Hepatocyte (in vitro differentiated cells): ENCODE measurements at regions not wholly inside any gene's neighbourhood (a gene's known extent, or its start where the extent isn't known, plus 50 kb on each side); places are given as distances from the start of the nearest gene placed in this dataset.

Experiments used
- DNase-seq: peaks from one replicate; pipeline ENCODE4 v3.0.0-alpha.2; 2016; ENCODE audit warnings: low spot score
- H2AFZ ChIP-seq: fragments of 200-600 bp; sonication (generic); 2 replicates; pipeline ENCODE4 v1.6.0; 2016; ENCODE audit warnings: antibody characterized with exemption, mild to moderate bottlenecking
- H3K27ac ChIP-seq: fragments of 200-600 bp; sonication (generic); 2 replicates; pipeline ENCODE4 v1.5.1; 2016; ENCODE audit warnings: mild to moderate bottlenecking
- H3K27me3 ChIP-seq: fragments of 200-600 bp; sonication (generic); 2 replicates; pipeline ENCODE4 v1.6.1; 2016
- H3K36me3 ChIP-seq: fragments of 200-600 bp; sonication (generic); replicated peaks from 2 replicates; pipeline ENCODE4 v1.5.1; 2016; ENCODE audit warnings: low read depth; ENCODE audit not compliant: insufficient read depth
- H3K4me1 ChIP-seq: fragments of 200-600 bp; sonication (generic); 2 replicates; pipeline ENCODE4 v1.5.1; 2016; ENCODE audit warnings: mild to moderate bottlenecking, moderate library complexity; ENCODE audit not compliant: insufficient read depth
- H3K4me2 ChIP-seq: fragments of 200-600 bp; sonication (generic); 2 replicates; pipeline ENCODE4 v1.6.0; 2016
- H3K4me3 ChIP-seq: fragments of 200-600 bp; sonication (generic); 2 replicates; pipeline ENCODE4 v1.5.1; 2016; ENCODE audit warnings: mild to moderate bottlenecking
- H3K79me2 ChIP-seq: fragments of 200-600 bp; sonication (generic); 2 replicates; pipeline ENCODE4 v1.6.0; 2017; ENCODE audit warnings: mild to moderate bottlenecking
- H3K9me2 ChIP-seq: fragments of 200-600 bp; sonication (generic); replicated peaks from 2 replicates; pipeline ENCODE4 v1.6.0; 2017; ENCODE audit warnings: mild to moderate bottlenecking; ENCODE audit not compliant: insufficient read depth
- H3K9me3 ChIP-seq: fragments of 200-600 bp; sonication (generic); 2 replicates; pipeline ENCODE4 v1.5.1; 2016; ENCODE audit warnings: low read depth, mild to moderate bottlenecking
- H4K20me1 ChIP-seq: fragments of 200-600 bp; sonication (generic); 2 replicates; pipeline ENCODE4 v1.6.0; 2016; ENCODE audit warnings: mild to moderate bottlenecking; ENCODE audit not compliant: insufficient read depth, poor library complexity, severe bottlenecking
- EZH2 ChIP-seq: fragments of 200-600 bp; sonication (generic); IDR thresholded peaks from 2 replicates; pipeline ENCODE4 v1.6.1; 2016; ENCODE audit warnings: antibody characterized with exemption, mild to moderate bottlenecking, borderline replicate concordance
- EZH2phosphoT487 ChIP-seq: fragments of 200-600 bp; sonication (generic); IDR thresholded peaks from one replicate; pipeline ENCODE4 v1.6.1; 2018; ENCODE audit warnings: antibody characterized with exemption, mild to moderate bottlenecking, low read depth, moderate library complexity; ENCODE audit not compliant: unreplicated experiment, severe bottlenecking
- WGBS: methylation state at CpG from one replicate; pipeline ENCODE4 v1.1.6; 2016; ENCODE audit warnings: low lambda C conversion rate; ENCODE audit errors: missing lambda C conversion rate; 5-methylcytosine and 5-hydroxymethylcytosine counted together
- TF ChIP-seq, protein P1 (sequence below): fragments of 200-600 bp; sonication (generic); IDR thresholded peaks from 2 replicates; pipeline ENCODE4 v1.5.1; 2016; ENCODE audit warnings: antibody characterized with exemption, mild to moderate bottlenecking; ENCODE audit not compliant: poor library complexity

DNA sequence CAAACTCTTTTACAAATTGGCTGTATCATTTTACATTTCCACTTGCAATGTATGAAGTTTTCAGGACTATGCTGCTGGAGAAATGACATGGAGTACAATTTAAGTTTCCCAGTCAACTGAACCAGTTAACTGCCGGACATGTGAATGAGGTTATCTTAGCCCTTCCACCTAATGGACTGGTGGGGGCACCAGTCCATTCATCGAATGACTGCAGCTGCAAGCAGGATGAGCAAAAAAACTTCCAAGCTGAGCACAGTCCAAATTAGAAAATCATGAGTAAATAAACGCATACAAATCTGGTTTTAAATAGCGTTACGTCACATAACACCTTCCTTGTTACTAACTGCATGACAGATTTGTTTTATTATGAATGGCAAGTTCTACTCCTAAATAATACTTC lies 1131.5 kb downstream of the PCDH18 start:
- Histone ChIP-seq H3K9me2 (no peaks in the 10 kb centered on the region), H3K36me3 (no peaks in the 10 kb centered on the region), H3K4me1 (no peaks in the 10 kb centered on the region), H3K27me3 (no peaks in the 10 kb centered on the region), H3K27ac (no peak overlapping the region), H3K4me2 (no peak overlapping the region), H3K9me3 (no peaks in the 10 kb centered on the region), H2AFZ (no peak overlapping the region), H3K79me2 (no peaks in the 10 kb centered on the region), H4K20me1 (no peaks in the 10 kb centered on the region), H3K4me3 (no peak overlapping the region)
- WGBS = 81% methylated on average over 5 of the region's 5 CpGs
- TF ChIP-seq EZH2phosphoT487 = no peak
- DNase-seq = no peak

DNA sequence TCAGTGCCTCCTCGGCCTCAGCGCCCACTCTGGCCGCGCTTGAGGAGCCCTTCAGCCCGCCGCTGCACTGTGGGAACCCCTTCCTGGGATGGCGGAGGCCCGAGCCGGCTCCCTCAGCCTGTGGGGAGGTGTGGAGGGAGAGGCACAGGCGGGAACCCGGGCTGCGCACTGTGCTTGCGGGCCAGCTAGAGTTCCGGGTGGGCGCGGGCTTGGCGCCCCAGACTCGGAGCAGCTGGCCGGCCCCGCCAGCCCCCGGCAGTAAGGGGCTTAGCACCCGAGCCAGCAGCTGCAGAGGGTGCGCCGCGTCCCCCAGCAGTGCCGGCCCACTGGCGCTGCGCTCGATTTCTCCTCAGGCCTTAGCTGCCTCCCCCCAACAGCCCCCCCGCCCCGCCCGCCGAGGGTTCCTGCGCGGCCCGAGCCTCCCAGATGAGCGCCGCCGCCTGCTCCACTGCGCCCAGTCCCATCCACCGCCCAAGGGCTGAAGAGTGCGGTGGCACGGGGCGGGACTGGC lies 1137.0 kb downstream of the PCDH18 start:
- H4K20me1 ChIP-seq = no peaks in the 10 kb centered on the region
- TF ChIP-seq EZH2 (no peak), EZH2phosphoT487 (no peak)
- TF ChIP-seq, protein P1, sequence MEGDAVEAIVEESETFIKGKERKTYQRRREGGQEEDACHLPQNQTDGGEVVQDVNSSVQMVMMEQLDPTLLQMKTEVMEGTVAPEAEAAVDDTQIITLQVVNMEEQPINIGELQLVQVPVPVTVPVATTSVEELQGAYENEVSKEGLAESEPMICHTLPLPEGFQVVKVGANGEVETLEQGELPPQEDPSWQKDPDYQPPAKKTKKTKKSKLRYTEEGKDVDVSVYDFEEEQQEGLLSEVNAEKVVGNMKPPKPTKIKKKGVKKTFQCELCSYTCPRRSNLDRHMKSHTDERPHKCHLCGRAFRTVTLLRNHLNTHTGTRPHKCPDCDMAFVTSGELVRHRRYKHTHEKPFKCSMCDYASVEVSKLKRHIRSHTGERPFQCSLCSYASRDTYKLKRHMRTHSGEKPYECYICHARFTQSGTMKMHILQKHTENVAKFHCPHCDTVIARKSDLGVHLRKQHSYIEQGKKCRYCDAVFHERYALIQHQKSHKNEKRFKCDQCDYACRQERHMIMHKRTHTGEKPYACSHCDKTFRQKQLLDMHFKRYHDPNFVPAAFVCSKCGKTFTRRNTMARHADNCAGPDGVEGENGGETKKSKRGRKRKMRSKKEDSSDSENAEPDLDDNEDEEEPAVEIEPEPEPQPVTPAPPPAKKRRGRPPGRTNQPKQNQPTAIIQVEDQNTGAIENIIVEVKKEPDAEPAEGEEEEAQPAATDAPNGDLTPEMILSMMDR = no peak
- H3K9me3 ChIP-seq = no peaks in the 10 kb centered on the region
- no peaks in the 10 kb centered on the region for H3K27me3 ChIP-seq
- no peak overlapping the region for H3K4me2 ChIP-seq
- 98% methylated on average over 19 of the region's 44 CpGs for WGBS
- no peaks in the 10 kb centered on the region for H3K4me1 ChIP-seq
- no peaks in the 10 kb centered on the region for H3K79me2 ChIP-seq
- no peaks in the 10 kb centered on the region for H3K36me3 ChIP-seq
- no peak overlapping the region for H2AFZ ChIP-seq
- H3K4me3 ChIP-seq = no peak overlapping the region
- no peak overlapping the region for H3K27ac ChIP-seq
- DNase-seq = no peak
- no peaks in the 10 kb centered on the region for H3K9me2 ChIP-seq

DNA sequence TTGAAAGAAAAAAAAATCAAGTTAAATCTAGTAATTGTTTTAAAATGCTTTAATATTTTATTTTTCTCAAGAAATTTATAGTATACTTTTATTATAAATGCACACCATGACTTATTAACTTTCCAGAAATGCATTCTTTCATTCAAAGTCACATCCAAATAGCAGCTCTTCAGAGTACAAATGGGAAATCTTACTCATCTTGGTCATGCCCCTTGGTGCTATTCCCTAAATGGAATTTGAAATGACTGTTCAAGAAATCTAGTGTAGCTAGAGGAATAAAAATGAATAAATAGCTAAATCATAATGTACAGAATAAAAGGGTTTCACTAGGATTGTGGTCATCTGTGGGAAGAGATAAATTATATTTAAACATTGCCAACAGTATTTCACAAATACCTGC lies 1139.7 kb downstream of the PCDH18 start:
- H3K27me3 ChIP-seq = no peaks in the 10 kb centered on the region
- H3K4me1 ChIP-seq = no peaks in the 10 kb centered on the region
- no peaks in the 10 kb centered on the region for H3K36me3 ChIP-seq
- H3K9me2 ChIP-seq = no peaks in the 10 kb centered on the region
- TF ChIP-seq, protein P1 = no peak
- no peak for TF ChIP-seq EZH2
- TF ChIP-seq EZH2phosphoT487 = no peak
- DNase-seq = no peak
- H4K20me1 ChIP-seq = no peaks in the 10 kb centered on the region
- H3K79me2 ChIP-seq = no peaks in the 10 kb centered on the region
- no peak overlapping the region for H3K4me2 ChIP-seq
- H3K4me3 ChIP-seq = no peak overlapping the region
- no peak overlapping the region for H3K27ac ChIP-seq
- H2AFZ ChIP-seq = no peak overlapping the region
- no peaks in the 10 kb centered on the region for H3K9me3 ChIP-seq

DNA sequence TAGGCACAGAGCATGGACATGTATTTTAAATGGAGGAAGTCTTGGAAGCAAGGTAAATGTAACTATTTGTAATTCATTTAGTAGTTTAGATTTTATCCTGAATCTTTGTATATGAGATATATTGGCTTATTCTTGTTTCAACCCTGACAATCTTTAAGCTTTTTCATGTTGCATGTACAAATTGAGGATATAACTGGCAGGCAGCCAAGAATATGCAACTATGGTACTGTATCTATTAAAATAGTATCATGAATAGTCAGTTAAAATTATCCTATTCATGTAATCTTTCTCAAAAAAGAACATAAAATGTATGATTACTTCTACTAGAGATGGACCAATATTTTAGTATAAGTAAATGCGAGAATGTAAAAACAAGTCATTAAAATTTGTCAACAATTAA lies 1141.5 kb downstream of the PCDH18 start:
- H3K27me3 ChIP-seq = no peaks in the 10 kb centered on the region

More for the DNA sequence above, 1141.5 kb downstream of the PCDH18 start:
- H2AFZ ChIP-seq = no peak overlapping the region
- H3K9me3 ChIP-seq = no peaks in the 10 kb centered on the region
- 100% methylated on average over 1 of the region's 1 CpG for WGBS
- no peak overlapping the region for H3K27ac ChIP-seq
- TF ChIP-seq EZH2 = no peak
- TF ChIP-seq EZH2phosphoT487 = no peak
- TF ChIP-seq, protein P1 = no peak
- H3K4me1 ChIP-seq = no peaks in the 10 kb centered on the region
- no peaks in the 10 kb centered on the region for H3K9me2 ChIP-seq
- no peaks in the 10 kb centered on the region for H4K20me1 ChIP-seq
- DNase-seq = no peak
- no peaks in the 10 kb centered on the region for H3K36me3 ChIP-seq
- no peak overlapping the region for H3K4me3 ChIP-seq
- H3K4me2 ChIP-seq = no peak overlapping the region
- no peaks in the 10 kb centered on the region for H3K79me2 ChIP-seq
